OCI-LY7 (cell line): ENCODE measurements at regions not wholly inside any gene's neighbourhood (a gene's known extent, or its start where the extent isn't known, plus 50 kb on each side); places are given as distances from the start of the nearest gene placed in this dataset.

ENCODE experiments used
- BruUV-seq: library from RNA; stranded (reverse); fragments of 400-500 nt; replicated peaks from 2 replicates; lab custom pipeline; 2021; lab: Mats Ljungman, UMichigan
- CTCF ChIA-PET: fragments of 300-600 bp; sonication (Branson Sonifier 250); formaldehyde crosslinking; loops from one replicate; lab custom pipeline; 2022; ENCODE audit warnings: antibody characterized with exemption; ENCODE audit not compliant: unreplicated experiment; lab: Charles Lee
- POLR2A ChIA-PET: fragments of 300-600 bp; sonication (Branson Sonifier 250); formaldehyde crosslinking; loops from one replicate; lab custom pipeline; 2022; ENCODE audit warnings: antibody characterized with exemption; lab: Charles Lee
- DNase-seq: peaks from one replicate; pipeline ENCODE4 v3.0.0-alpha.2; 2015; ENCODE audit warnings: low spot score
- H2AFZ ChIP-seq: fragments of 200-600 bp; sonication (generic), shearing (Covaris generic); 2 replicates; pipeline ENCODE4 v1.6.1; 2014; ENCODE audit warnings: mild to moderate bottlenecking, antibody characterized with exemption, low read length, moderate library complexity
- H3K27ac ChIP-seq: fragments of 200-600 bp; sonication (generic); 2 replicates; pipeline ENCODE4 v1.5.1; 2014; ENCODE audit warnings: mixed run types, low read depth, mild to moderate bottlenecking, moderate library complexity, low read length, inconsistent platforms; ENCODE audit not compliant: poor library complexity, severe bottlenecking
- H3K36me3 ChIP-seq: fragments of 200-600 bp; sonication (generic); 2 replicates; pipeline ENCODE4 v1.6.1; 2014; ENCODE audit warnings: mild to moderate bottlenecking, antibody characterized with exemption, low read length, moderate library complexity, mixed read lengths; ENCODE audit not compliant: insufficient read depth
- H3K4me1 ChIP-seq: fragments of 200-600 bp; sonication (generic); 2 replicates; pipeline ENCODE4 v1.5.1; 2014; ENCODE audit warnings: mild to moderate bottlenecking, low read length; ENCODE audit not compliant: insufficient read depth, poor library complexity, severe bottlenecking
- H3K4me2 ChIP-seq: fragments of 200-600 bp; sonication (generic); 2 replicates; pipeline ENCODE4 v1.6.1; 2014; ENCODE audit warnings: mild to moderate bottlenecking, low read length
- H3K4me3 ChIP-seq: fragments of 200-600 bp; sonication (generic); 2 replicates; pipeline ENCODE4 v1.5.1; 2014; ENCODE audit warnings: mild to moderate bottlenecking, low read depth, low read length; ENCODE audit not compliant: poor library complexity, severe bottlenecking
- H3K79me2 ChIP-seq: fragments of 200-600 bp; sonication (generic); 2 replicates; pipeline ENCODE4 v1.6.1; 2016; ENCODE audit warnings: low read depth, mild to moderate bottlenecking, low read length, moderate library complexity, mixed read lengths; ENCODE audit not compliant: insufficient read depth
- H3K9me2 ChIP-seq: fragments of 200-600 bp; sonication (generic); 2 replicates; pipeline ENCODE4 v1.6.1; 2016; ENCODE audit warnings: mild to moderate bottlenecking, low read length, mixed read lengths; ENCODE audit not compliant: insufficient read depth
- H3K9me3 ChIP-seq: fragments of 200-600 bp; sonication (generic); 2 replicates; pipeline ENCODE4 v1.6.1; 2014; ENCODE audit warnings: mild to moderate bottlenecking, mixed run types, low read length, mixed read lengths
- H4K20me1 ChIP-seq: fragments of 200-600 bp; sonication (generic); 2 replicates; pipeline ENCODE4 v1.6.1; 2014; ENCODE audit warnings: mild to moderate bottlenecking, antibody characterized with exemption, low read length, moderate library complexity, mixed read lengths; ENCODE audit not compliant: insufficient read depth
- EZH2phosphoT487 ChIP-seq: fragments of 200-600 bp; sonication (generic); IDR thresholded peaks from 2 replicates; pipeline ENCODE4 v1.6.1; 2018; ENCODE audit warnings: low read depth, borderline replicate concordance, mild to moderate bottlenecking, mixed run types, antibody characterized with exemption, low read length, moderate library complexity, mixed read lengths
- intact Hi-C: fragments of 100-400 bp; cut with micrococcal nuclease; formaldehyde crosslinking; loops from one replicate; pipeline ENCODE4 v1.10.0; 2022; ENCODE audit not compliant: unreplicated experiment
- TF ChIP-seq, protein P1 (sequence below): fragments of 200-600 bp; sonication (generic); conservative IDR thresholded peaks from 2 replicates; pipeline ENCODE4 v1.5.1; 2014; ENCODE audit warnings: mild to moderate bottlenecking, antibody characterized with exemption, low read length, moderate library complexity, mixed read lengths

DNA sequence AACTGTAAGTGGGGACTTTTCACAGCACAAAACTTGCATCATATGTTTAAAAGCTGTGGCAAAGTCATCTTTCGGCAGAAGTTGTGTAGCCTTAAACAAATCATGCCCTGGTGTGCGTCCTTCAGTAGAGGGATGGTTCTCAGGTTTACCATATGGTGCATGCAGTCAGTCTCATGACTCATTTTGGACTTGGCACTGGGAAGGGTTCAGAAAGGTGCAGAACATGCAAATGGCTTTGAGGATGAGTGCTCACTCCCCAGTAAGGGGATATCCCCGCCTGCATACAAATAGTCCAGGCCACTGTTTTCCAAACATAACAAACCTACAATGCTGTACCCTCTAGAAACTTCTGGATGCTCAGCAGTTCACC is 260.3 kb downstream of the NDUFS4 start:
- no peak overlapping the region for H3K27ac ChIP-seq
- H3K4me3 ChIP-seq, result no peak overlapping the region
- H3K9me2 ChIP-seq, result no peaks in the 10 kb centered on the region
- TF ChIP-seq EZH2phosphoT487, result no peak
- TF ChIP-seq, protein P1, sequence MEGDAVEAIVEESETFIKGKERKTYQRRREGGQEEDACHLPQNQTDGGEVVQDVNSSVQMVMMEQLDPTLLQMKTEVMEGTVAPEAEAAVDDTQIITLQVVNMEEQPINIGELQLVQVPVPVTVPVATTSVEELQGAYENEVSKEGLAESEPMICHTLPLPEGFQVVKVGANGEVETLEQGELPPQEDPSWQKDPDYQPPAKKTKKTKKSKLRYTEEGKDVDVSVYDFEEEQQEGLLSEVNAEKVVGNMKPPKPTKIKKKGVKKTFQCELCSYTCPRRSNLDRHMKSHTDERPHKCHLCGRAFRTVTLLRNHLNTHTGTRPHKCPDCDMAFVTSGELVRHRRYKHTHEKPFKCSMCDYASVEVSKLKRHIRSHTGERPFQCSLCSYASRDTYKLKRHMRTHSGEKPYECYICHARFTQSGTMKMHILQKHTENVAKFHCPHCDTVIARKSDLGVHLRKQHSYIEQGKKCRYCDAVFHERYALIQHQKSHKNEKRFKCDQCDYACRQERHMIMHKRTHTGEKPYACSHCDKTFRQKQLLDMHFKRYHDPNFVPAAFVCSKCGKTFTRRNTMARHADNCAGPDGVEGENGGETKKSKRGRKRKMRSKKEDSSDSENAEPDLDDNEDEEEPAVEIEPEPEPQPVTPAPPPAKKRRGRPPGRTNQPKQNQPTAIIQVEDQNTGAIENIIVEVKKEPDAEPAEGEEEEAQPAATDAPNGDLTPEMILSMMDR, result no peak
- no peak overlapping the region for H3K4me2 ChIP-seq
- H3K4me1 ChIP-seq, result no peaks in the 10 kb centered on the region
- no peaks in the 10 kb centered on the region for H3K36me3 ChIP-seq
- BruUV-seq, result no TSS peak
- no peak for DNase-seq
- POLR2A ChIA-PET, result interaction anchor here (0.6 to 0.7 kb wide), 3 partner anchors 69 to 350 kb away, joined by 3 to 4 read pairs (median 3); no protein-coding TSS in a partner anchor
- H4K20me1 ChIP-seq, result no peaks in the 10 kb centered on the region
- H3K79me2 ChIP-seq, result no peaks in the 10 kb centered on the region
- no peaks in the 10 kb centered on the region for H3K9me3 ChIP-seq
- intact Hi-C loops, result no loop called here
- CTCF ChIA-PET, result interaction anchor here (0.6 kb wide), 1 partner anchor 28 kb away, joined by 5 read pairs; no protein-coding TSS in a partner anchor
- no peak overlapping the region for H2AFZ ChIP-seq

DNA sequence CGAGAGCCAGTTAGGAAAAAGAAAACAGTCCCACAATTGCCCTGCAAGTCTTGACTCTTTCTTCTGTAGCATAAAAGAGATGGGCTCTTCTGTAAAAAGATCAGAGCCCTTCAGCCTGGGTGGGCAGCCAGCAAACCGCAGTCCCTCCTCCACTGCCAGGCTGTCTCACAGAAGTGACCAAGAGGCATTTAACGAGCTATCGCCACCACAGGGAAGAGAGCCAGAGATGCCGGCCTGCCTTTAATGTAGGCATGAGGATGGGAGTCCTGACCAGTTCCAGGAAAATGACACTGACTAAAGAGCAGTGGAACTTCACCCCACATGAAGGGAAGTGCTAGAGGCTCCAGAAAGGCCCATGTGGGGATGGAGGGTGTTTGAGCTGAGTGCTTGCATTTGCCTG is 264.6 kb downstream of the NDUFS4 start:
- Histone ChIP-seq H3K4me1 (no peaks in the 10 kb centered on the region), H2AFZ (no peak overlapping the region), H3K27ac (no peak overlapping the region), H3K4me3 (no peak overlapping the region), H3K9me2 (no peaks in the 10 kb centered on the region), H3K79me2 (no peaks in the 10 kb centered on the region), H3K36me3 (no peaks in the 10 kb centered on the region), H4K20me1 (no peaks in the 10 kb centered on the region), H3K4me2 (no peak overlapping the region), H3K9me3 (no peaks in the 10 kb centered on the region)
- intact Hi-C loops, result no loop called here
- DNase-seq, result no peak
- ChIA-PET CTCF (interaction anchor here (0.7 kb wide), 1 partner anchor 665 kb away, joined by 5 read pairs; no protein-coding TSS in a partner anchor), POLR2A (interaction anchor here (0.6 kb wide), 1 partner anchor 13 kb away, joined by 8 read pairs; no protein-coding TSS in a partner anchor)
- no TSS peak for BruUV-seq
- TF ChIP-seq, protein P1, result no peak
- TF ChIP-seq EZH2phosphoT487, result no peak

DNA sequence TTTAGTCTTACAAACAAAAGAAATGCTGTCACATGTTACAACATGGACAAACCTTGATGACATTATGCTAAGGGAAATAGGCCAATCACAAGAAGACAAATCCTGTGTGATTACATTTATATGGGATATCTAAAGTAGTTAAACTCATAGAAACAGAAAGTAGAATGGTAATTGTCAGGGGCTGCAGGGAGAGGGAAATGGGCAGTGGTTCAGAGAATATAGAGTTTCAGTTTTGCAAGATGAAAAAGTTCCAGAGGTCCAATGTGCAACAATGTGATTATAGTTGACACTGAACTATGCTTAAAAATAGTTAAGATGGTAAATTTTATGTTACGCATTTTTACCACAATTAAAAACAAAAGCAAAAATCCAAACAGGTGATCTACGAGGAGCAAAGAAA is 265.5 kb downstream of the NDUFS4 start:
- Histone ChIP-seq H3K79me2 (no peaks in the 10 kb centered on the region), H3K27ac (no peak overlapping the region), H3K4me1 (no peaks in the 10 kb centered on the region), H4K20me1 (no peaks in the 10 kb centered on the region), H2AFZ (no peak overlapping the region), H3K4me2 (no peak overlapping the region), H3K4me3 (no peak overlapping the region), H3K36me3 (no peaks in the 10 kb centered on the region), H3K9me3 (no peaks in the 10 kb centered on the region), H3K9me2 (no peaks in the 10 kb centered on the region)
- intact Hi-C loops, result no loop called here
- DNase-seq, result no peak
- POLR2A ChIA-PET, result no interaction called here
- TF ChIP-seq, protein P1, result no peak
- no peak for TF ChIP-seq EZH2phosphoT487
- BruUV-seq, result no TSS peak
- CTCF ChIA-PET, result no interaction called here
